HG03575 (cell line): ENCODE measurements at regions not wholly inside any gene's neighbourhood (a gene's known extent, or its start where the extent isn't known, plus 50 kb on each side); places are given as distances from the start of the nearest gene placed in this dataset.

Experiments used
- ATAC-seq: cut with Tn5 transposase; IDR thresholded peaks from one replicate; pipeline ENCODE4 v1.9.1; 2021; ENCODE audit not compliant: unreplicated experiment, insufficient number of reproducible peaks, low FRiP score; ENCODE audit errors: extremely low read depth

DNA sequence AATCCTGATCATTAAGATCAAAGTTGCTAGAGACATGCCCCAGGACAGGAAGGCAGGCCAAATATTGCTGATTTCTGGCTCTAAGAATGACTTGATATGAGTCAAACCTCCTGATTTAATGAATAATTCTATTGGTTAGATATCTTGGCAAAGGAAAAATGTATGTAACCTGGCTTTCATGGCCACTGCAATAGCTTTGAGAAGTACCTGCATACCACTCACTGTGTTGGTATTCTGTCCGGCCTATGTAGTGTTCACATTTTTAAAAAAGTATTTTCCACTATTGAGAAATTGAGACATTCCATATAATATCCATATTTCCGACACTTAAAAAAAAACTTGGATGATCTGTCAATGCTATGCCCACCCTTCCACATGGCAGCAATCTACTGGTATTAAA is 283.1 kb upstream of the SOX5 start:
- ATAC-seq: no peak

DNA sequence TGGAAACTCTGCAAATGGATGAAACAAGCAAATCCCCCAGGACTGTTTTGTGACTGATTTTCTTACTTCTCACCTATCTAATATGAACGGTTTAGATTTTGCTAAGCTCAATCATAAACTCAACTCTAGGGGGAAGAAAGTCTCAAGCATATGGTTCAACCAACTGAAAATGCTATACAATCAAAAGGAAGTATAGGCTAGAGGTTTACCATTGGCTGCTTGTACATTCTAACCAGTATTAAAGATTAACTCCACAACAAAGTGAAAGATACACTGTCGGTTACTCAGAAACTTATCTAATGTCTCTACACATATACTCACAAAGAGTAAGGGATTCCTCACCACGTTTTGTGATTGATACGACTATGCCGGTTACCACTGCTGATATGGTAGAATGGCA is 281.8 kb upstream of the SOX5 start:
- no peak for ATAC-seq

DNA sequence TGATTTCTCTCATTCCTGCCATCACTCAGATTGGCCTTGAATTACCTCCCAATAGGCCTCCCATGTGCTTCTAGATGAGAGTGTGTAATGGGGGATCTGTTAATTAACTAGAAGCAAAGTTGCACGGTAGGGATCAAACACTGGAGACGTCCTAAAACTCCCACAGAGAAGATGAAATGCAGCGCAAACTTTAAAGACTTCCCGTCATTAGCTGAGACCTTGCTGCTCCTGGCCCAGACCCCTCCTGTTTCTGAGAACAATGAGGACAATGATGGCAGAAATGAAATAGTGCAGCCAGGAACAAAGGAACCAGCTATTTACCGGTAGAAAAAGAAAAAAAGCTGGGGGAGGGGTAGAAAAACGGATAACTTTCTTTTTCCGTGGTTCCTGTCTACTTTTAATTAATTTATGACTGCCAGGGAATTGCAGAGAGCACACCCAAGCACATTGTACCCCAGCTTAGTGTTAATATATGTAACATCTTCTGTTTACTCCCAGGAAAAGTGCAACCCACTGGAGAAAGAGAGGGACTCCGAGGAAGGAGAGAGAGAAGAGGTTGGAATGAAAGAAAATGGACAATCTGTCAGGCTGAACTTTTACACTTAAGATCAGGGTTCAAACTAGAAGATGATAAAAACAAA is 280.7 kb upstream of the SOX5 start:
- no peak for ATAC-seq

GRCh38 chr12:24229031-24229700 is 279.7 kb upstream of the SOX5 start:
- ATAC-seq: no peak

DNA sequence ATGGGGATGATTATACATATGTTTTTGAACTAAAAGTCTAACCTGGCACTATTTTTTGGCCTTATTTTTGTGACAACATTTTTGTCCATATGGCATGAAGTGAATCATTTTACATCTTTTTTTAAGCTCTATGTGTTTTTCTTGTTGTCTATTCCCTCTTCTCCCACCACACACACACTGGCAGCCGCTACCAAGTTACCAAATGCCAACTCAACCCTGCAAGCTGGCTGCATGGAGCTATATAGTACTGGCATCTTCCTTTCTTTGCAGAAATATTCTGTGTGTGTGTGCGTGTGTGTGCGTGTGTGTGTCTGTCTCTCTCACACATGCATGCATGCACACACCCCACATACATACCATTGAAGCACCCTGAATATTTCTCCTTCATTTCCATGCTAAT is 278.9 kb upstream of the SOX5 start:
- ATAC-seq: no peak

DNA sequence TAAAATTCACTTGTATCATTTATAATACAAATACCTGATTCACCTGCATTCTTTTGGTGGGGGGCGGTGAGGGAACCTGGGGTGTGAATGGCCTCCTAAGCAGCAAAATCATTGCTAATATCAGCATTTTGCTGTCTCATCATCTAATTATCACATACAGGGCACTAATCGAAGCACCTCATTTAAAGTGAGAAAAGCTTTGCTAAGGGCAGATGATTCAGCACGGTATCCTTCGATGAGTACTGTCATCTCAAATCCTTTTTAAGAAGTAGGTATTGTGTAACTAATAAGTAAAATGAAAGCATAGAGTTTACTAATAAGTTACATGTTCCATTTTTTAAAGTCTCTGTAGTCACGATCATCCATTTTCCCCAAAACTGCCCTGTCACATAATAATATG is 278.1 kb upstream of the SOX5 start:
- ATAC-seq: no peak

- no peak for ATAC-seq
Measured at GRCh38 chr12:24226745-24227350, 277.4 kb upstream of the SOX5 start.

- no peak for ATAC-seq
Measured at GRCh38 chr12:24224401-24224800, 274.9 kb upstream of the SOX5 start.

- ATAC-seq: no peak
Measured at GRCh38 chr12:24223926-24224325, 274.5 kb upstream of the SOX5 start.

- ATAC-seq: no peak
Measured at GRCh38 chr12:24222968-24223367, 273.5 kb upstream of the SOX5 start.

GRCh38 chr12:24212496-24212895 is 263.0 kb upstream of the SOX5 start:
- ATAC-seq: no peak

DNA sequence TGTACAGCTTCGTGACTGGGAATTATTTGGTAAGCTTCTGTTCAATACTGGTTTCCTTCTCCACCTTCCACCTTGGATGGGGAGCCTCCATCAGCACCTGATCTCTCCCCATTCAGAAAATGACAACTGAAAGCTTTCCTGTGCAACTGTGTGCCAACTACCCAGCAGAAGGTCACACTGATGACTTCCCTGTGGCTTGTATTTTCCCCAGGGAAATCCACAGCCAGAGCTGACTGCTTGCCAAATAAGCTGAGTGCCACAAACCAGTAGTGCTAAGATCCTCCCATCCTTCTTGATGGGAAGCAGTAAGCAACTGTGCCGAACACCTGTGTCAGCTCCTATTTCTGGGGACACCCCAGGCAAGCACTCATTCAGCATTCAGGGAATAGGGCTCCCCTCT is 257.2 kb upstream of the SOX5 start:
- no peak for ATAC-seq

GRCh38 chr12:24201258-24201970 is 251.9 kb upstream of the SOX5 start:
- no peak for ATAC-seq

DNA sequence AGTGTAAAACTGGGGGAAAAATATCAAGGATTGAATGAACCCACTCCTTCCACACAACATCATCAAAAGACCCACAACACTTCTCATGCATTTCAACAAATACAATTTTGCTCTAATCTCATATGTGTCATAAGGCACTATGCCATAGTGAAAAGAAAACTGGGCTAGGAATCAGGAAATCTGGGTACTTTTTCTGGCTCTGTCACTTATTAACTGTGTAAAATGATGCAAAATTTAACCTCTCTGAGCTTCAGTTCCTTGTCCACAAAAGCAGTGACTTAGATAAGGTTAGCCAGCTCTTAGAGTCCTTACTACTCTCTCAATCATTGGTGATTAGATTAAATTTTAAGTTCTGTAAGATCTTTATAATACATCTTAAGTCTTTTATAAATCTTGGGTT is 250.5 kb upstream of the SOX5 start:
- ATAC-seq: no peak

GRCh38 chr12:24198936-24199671 is 249.6 kb upstream of the SOX5 start:
- ATAC-seq: no peak

- no peak for ATAC-seq
Measured at GRCh38 chr12:24198070-24198469, 248.6 kb upstream of the SOX5 start.

DNA sequence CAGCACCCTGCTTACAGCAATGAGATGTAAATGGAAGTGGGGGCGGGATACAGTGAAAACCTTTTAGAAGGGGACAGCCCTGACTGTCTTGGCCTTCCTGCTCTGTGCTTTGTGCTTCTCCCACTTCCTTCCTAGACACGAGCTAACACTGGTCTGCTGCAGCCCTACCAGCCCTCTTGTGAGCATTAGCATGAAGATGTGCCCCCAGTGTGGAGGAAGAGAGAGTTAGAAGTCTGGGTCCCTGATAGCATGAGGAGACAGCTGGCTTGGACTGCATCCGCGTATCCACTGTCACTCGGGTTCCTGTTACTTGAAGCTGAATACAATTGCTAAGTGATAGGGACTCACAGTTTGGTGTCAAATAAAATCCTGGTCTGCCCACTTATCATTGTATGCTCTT is 248.1 kb upstream of the SOX5 start:
- no peak for ATAC-seq

- ATAC-seq: no peak
Measured at GRCh38 chr12:24195063-24195462, 245.6 kb upstream of the SOX5 start.

DNA sequence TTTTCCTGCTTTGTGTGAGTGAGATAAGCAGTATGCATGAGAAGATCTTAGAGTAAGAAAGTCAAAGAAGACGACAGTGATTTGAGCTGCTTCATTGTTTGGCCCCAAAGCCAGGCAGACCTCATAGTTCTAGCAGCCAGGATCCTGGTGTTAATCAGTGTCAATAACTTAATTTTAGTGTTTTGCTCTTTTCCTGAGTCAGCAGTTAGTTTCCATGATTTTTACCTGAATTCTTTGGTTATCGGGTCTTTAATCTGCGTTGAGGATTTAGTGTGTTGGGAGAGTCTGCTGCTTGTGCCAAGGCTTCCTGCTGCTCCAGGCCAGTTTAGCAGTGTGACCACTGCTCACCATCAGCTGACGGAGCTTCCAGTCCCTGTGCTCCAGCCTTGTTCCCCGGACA is 241.6 kb upstream of the SOX5 start:
- ATAC-seq: no peak
